Transverse colon (tissue), 4 donors: ENCODE measurements at regions not wholly inside any gene's neighbourhood (a gene's known extent, or its start where the extent isn't known, plus 50 kb on each side); places are given as distances from the start of the nearest gene placed in this dataset.

Experiments
- DNase-seq: peaks from one replicate; pipeline ENCODE4 v3.0.0-alpha.2; 2019
- H3K27ac ChIP-seq, 4 donors: fragments of 200-600 bp; sonication (generic); 2 replicates each; pipeline ENCODE4 v1.5.1; 2016 to 2018; ENCODE audit warnings: inconsistent platforms in 4 of 4
- H3K27me3 ChIP-seq: fragments of 200-600 bp; sonication (generic); 2 replicates; pipeline ENCODE4 v1.5.1; 2017; ENCODE audit warnings: inconsistent platforms
- H3K36me3 ChIP-seq, 4 donors: fragments of 200-600 bp; sonication (generic); 2 replicates each; pipeline ENCODE4 v1.5.1; 2017 to 2019; ENCODE audit warnings: inconsistent platforms in 4 of 4
- H3K4me1 ChIP-seq, 4 donors: fragments of 200-600 bp; sonication (generic); 2 replicates each; pipeline ENCODE4 v1.5.1; 2017 to 2020; ENCODE audit warnings: inconsistent platforms in 4 of 4
- H3K4me3 ChIP-seq, 4 donors: fragments of 200-600 bp; sonication (generic); 1 replicate in 1 of 4; 2 replicates in 3 of 4; pipeline versions ENCODE4 v1.5.1 to v1.6.1; 2017 to 2019; ENCODE audit warnings: inconsistent platforms in 4 of 4
- H3K9me3 ChIP-seq, 2 donors: fragments of 200-600 bp; sonication (generic); 2 replicates each; pipeline ENCODE4 v1.5.1; 2017 to 2019; ENCODE audit warnings: inconsistent platforms in 2 of 2
- CTCF ChIP-seq, 5 experiments: fragments of 200-600 bp in 3 of 5; fragments of 450-650 bp in 2 of 5; sonication (generic) in 3 of 5; IDR thresholded peaks; 1 replicate in 2 of 5; 2 replicates in 3 of 5; pipeline ENCODE4 v1.5.1; 2016 to 2017; ENCODE audit warnings: antibody characterized with exemption in 5 of 5, inconsistent platforms in 3 of 5, mild to moderate bottlenecking in 2 of 5, moderate library complexity in 1 of 5
- EP300 ChIP-seq: sonication (generic); formaldehyde crosslinking; IDR thresholded peaks from one replicate; pipeline ENCODE4 v1.6.1; 2017; ENCODE audit warnings: antibody characterized with exemption, low read depth
- POLR2A ChIP-seq: fragments of 450-650 bp; IDR thresholded peaks from one replicate; pipeline ENCODE4 v1.6.1; 2016; ENCODE audit warnings: antibody characterized with exemption, mild to moderate bottlenecking, moderate library complexity
- POLR2AphosphoS5 ChIP-seq, 3 donors: sonication (generic); formaldehyde crosslinking; IDR thresholded peaks; one replicate each; pipeline ENCODE4 v1.6.1; 2016; ENCODE audit warnings: antibody characterized with exemption in 3 of 3
- WGBS, 2 donors: methylation state at CpG; one replicate each; pipeline ENCODE4 v1.1.5; 2018; ENCODE audit warnings: low coverage in 1 of 2; 5-methylcytosine and 5-hydroxymethylcytosine counted together
- in situ Hi-C, 4 donors: fragments of 200-750 bp; cut with MboI; loops; one replicate each; pipeline versions ENCODE4 v1.15.0 to v1.15.1; 2017; ENCODE audit warnings: low sequenced_read_pairs in 3 of 4, low pct_ligation_motif_present in 1 of 4, low pct_unique_long_range_greater_than_20kb in 1 of 4
- intact Hi-C: fragments of 100-400 bp; cut with DNase I; formaldehyde crosslinking; loops from one replicate; pipeline ENCODE4 v1.15.1; 2023; ENCODE audit warnings: low total_unique reads

GRCh38 chr14:62101673-62102348 is 339.6 kb downstream of the SNAPC1 start:
- Histone ChIP-seq H3K4me1 (no peaks in the 10 kb centered on the region), H3K27me3 (no peaks in the 10 kb centered on the region), H3K27ac (no peak overlapping the region), H3K9me3 (no peaks in the 10 kb centered on the region), H3K4me3 (no peak overlapping the region), H3K36me3 (no peaks in the 10 kb centered on the region)
- intact Hi-C loops, result no loop called here
- TF ChIP-seq POLR2AphosphoS5 (IDR thresholded peaks at IDR 0.05) (no peak), POLR2A (no peak)
- WGBS, 2 donors, result 53 to 57% methylated on average over 3 of the region's 3 CpGs
- DNase-seq, result no peak
- in situ Hi-C loops, result loop anchor here in 2 of 4 donors (25.0 kb wide), 3 partner anchors 215 to 665 kb away; no protein-coding TSS in a partner anchor

GRCh38 chr14:62102349-62102725 is 340.1 kb downstream of the SNAPC1 start:
- in situ Hi-C loops, result loop anchor here in 2 of 4 donors (25.0 kb wide), 3 partner anchors 215 to 665 kb away; no protein-coding TSS in a partner anchor
- no peaks in the 10 kb centered on the region for H3K4me1 ChIP-seq
- H3K36me3 ChIP-seq, result no peaks in the 10 kb centered on the region
- no peak for DNase-seq
- intact Hi-C loops, result no loop called here
- no peak for TF ChIP-seq POLR2AphosphoS5 (IDR thresholded peaks at IDR 0.05)
- no peak for TF ChIP-seq CTCF (IDR thresholded peaks at IDR 0.05)
- TF ChIP-seq POLR2A, result no peak
- TF ChIP-seq EP300, result no peak
- 82 to 87% methylated on average over 3 of the region's 3 CpGs for WGBS, 2 donors
- no peak overlapping the region for H3K4me3 ChIP-seq
- no peaks in the 10 kb centered on the region for H3K27me3 ChIP-seq
- no peak overlapping the region for H3K27ac ChIP-seq
- no peaks in the 10 kb centered on the region for H3K9me3 ChIP-seq

- DNase-seq, result no peak
- in situ Hi-C loops (loop anchor here in 2 of 4 donors (25.0 kb wide), 3 partner anchors 216 to 666 kb away; no protein-coding TSS in a partner anchor), intact Hi-C loops (no loop called here)
- 78% methylated on average over 4 of the region's 4 CpGs for WGBS, 2 donors
- TF ChIP-seq EP300 (no peak), CTCF (IDR thresholded peaks at IDR 0.05) (no peak), POLR2A (no peak), POLR2AphosphoS5 (IDR thresholded peaks at IDR 0.05) (no peak)
- Histone ChIP-seq H3K36me3 (no peaks in the 10 kb centered on the region), H3K27me3 (no peaks in the 10 kb centered on the region), H3K9me3 (no peaks in the 10 kb centered on the region), H3K4me1 (no peaks in the 10 kb centered on the region), H3K27ac (no peak overlapping the region), H3K4me3 (no peak overlapping the region)
Measured at GRCh38 chr14:62103464-62103863, 341.2 kb downstream of the SNAPC1 start.

GRCh38 chr14:62110941-62111340 is 348.7 kb downstream of the SNAPC1 start:
- no peak for DNase-seq
- in situ Hi-C loops (loop anchor here in 2 of 4 donors (25.0 kb wide), 3 partner anchors 224 to 674 kb away; no protein-coding TSS in a partner anchor), intact Hi-C loops (no loop called here)
- Histone ChIP-seq H3K27me3 (peaks cover 9% of the 10 kb centered on the region), H3K4me1 (no peaks in the 10 kb centered on the region), H3K36me3 (no peaks in the 10 kb centered on the region), H3K27ac (no peak overlapping the region), H3K4me3 (no peak overlapping the region), H3K9me3 (no peaks in the 10 kb centered on the region)
- TF ChIP-seq POLR2A, result no peak
- no peak for TF ChIP-seq CTCF (IDR thresholded peaks at IDR 0.05)
- TF ChIP-seq POLR2AphosphoS5 (IDR thresholded peaks at IDR 0.05), result no peak
- TF ChIP-seq EP300, result no peak
